Colonic mucosa (tissue), 4 donors: ENCODE measurements at regions not wholly inside any gene's neighbourhood (a gene's known extent, or its start where the extent isn't known, plus 50 kb on each side); places are given as distances from the start of the nearest gene placed in this dataset.

ENCODE experiments used
- DNase-seq: peaks from one replicate; pipeline ENCODE4 v3.0.0-alpha.2; 2020
- H3K27ac ChIP-seq: fragments of 200-600 bp; one replicate; pipeline ENCODE4 v1.8.0; 2021
- H3K27me3 ChIP-seq: fragments of 200-600 bp; one replicate; pipeline ENCODE4 v1.8.0; 2021
- H3K36me3 ChIP-seq: fragments of 200-600 bp; one replicate; pipeline ENCODE4 v1.8.0; 2021
- H3K4me1 ChIP-seq: fragments of 200-600 bp; one replicate; pipeline ENCODE4 v1.8.0; 2021; ENCODE audit warnings: mild to moderate bottlenecking
- H3K4me3 ChIP-seq: fragments of 200-600 bp; one replicate; pipeline ENCODE4 v1.8.0; 2021
- H3K9ac ChIP-seq, 2 donors: one replicate each; pipeline ENCODE4 v1.7.0; 2013; ENCODE audit warnings: control low read depth in 2 of 2, low read depth in 2 of 2, low read length in 2 of 2
- H3K9me3 ChIP-seq: fragments of 200-600 bp; one replicate; pipeline ENCODE4 v1.8.0; 2021
- intact Hi-C: fragments of 100-400 bp; cut with DNase I; formaldehyde crosslinking; loops from one replicate; pipeline ENCODE4 v1.14.1; 2022
- TF ChIP-seq, protein P1 (sequence below): fragments of 200-600 bp; IDR thresholded peaks from one replicate; pipeline ENCODE4 v1.8.0; 2022; ENCODE audit warnings: antibody characterized with exemption, mild to moderate bottlenecking
- donor health status: healthy.
- donor health status: DM: no; HTN: no; CAD: no.
- donor health status: DM: no; HTN: no; CAD: no.

DNA sequence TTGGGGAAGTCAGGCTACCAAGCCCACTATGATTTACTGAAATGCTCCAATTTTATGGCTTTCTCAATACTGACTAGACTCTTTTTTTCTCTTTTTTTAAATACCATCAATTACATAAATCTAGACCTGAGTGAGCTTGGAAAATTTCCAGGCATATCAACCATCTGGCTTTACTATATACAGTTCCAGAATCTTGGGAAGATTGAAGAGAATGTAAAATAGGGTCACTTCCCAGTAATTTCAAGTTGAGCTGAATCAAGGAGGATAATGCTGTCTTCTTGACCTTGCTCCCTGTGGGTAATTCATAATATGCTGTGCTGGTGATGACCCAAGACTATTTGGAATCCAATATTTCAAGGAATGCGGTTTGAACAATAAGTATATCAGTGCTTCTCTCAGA lies 108.1 kb downstream of the MAP3K21 start:
- Histone ChIP-seq H3K4me1 (no peaks in the 10 kb centered on the region), H3K27ac (no peak overlapping the region), H3K4me3 (no peak overlapping the region), H3K9me3 (no peaks in the 10 kb centered on the region), H3K36me3 (no peaks in the 10 kb centered on the region), H3K9ac (no peak overlapping the region), H3K27me3 (peaks cover 6% of the 10 kb centered on the region)
- TF ChIP-seq, protein P1, sequence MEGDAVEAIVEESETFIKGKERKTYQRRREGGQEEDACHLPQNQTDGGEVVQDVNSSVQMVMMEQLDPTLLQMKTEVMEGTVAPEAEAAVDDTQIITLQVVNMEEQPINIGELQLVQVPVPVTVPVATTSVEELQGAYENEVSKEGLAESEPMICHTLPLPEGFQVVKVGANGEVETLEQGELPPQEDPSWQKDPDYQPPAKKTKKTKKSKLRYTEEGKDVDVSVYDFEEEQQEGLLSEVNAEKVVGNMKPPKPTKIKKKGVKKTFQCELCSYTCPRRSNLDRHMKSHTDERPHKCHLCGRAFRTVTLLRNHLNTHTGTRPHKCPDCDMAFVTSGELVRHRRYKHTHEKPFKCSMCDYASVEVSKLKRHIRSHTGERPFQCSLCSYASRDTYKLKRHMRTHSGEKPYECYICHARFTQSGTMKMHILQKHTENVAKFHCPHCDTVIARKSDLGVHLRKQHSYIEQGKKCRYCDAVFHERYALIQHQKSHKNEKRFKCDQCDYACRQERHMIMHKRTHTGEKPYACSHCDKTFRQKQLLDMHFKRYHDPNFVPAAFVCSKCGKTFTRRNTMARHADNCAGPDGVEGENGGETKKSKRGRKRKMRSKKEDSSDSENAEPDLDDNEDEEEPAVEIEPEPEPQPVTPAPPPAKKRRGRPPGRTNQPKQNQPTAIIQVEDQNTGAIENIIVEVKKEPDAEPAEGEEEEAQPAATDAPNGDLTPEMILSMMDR: no peak
- DNase-seq: no peak
- intact Hi-C loops: no loop called here

DNA sequence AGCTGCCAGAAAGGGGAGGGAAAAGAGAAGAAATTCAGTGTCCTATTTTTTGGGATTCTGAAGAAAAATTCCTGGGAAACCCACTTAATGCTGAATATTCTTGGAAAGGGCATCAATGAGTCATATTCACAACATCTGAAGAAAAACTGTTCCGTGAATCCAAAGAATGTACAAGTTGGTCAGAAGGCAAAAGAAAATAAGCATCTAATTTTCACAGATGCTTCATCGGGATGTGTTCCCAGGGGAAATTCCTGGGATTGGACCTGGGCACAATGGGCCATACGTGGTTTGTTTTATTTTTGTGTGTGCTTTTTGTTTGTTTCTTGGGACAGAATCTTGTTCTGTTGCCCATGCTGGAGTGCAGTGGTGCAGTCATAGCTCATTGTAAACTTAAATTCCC lies 112.2 kb downstream of the MAP3K21 start:
- TF ChIP-seq, protein P1: no peak
- H3K9me3 ChIP-seq: no peaks in the 10 kb centered on the region
- no peaks in the 10 kb centered on the region for H3K4me1 ChIP-seq
- no peaks in the 10 kb centered on the region for H3K36me3 ChIP-seq
- no peak for DNase-seq
- H3K27ac ChIP-seq: no peak overlapping the region
- no peak overlapping the region for H3K9ac ChIP-seq
- H3K27me3 ChIP-seq: no peaks in the 10 kb centered on the region
- no peak overlapping the region for H3K4me3 ChIP-seq
- intact Hi-C loops: loop anchor here (2.0 to 10.0 kb wide), 2 partner anchors 351 to 625 kb away; no protein-coding TSS in a partner anchor

DNA sequence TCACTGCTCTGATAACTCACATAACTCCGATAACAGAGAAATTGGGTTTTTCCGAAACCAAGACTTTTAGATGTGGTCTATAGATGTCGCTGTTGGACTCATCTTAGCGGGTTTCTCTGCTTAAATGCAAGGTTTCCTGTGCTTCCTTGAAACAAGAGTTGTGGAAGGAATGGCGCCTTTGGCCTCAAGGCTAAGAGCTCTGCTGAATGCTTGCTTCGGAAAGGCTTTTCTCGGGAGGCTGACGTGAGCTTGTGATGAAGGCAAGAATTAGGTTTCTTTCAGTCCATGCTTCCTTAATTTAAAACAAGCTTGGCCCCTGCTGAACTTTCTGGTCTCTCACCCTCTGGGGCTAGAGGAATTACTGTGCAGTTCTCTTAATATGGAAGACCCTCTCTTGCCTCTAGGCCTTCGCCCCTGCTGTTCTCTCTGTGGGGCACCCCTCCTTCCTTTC lies 113.5 kb downstream of the MAP3K21 start:
- H3K4me3 ChIP-seq: no peak overlapping the region
- intact Hi-C loops: loop anchor here (2.0 to 10.0 kb wide), 2 partner anchors 350 to 624 kb away; no protein-coding TSS in a partner anchor
- no peaks in the 10 kb centered on the region for H3K9me3 ChIP-seq
- no peak overlapping the region for H3K9ac ChIP-seq
- no peaks in the 10 kb centered on the region for H3K4me1 ChIP-seq
- TF ChIP-seq, protein P1: peak; percentile 51
- H3K36me3 ChIP-seq: no peaks in the 10 kb centered on the region
- DNase-seq: peak; percentile 25
- H3K27ac ChIP-seq: no peak overlapping the region
- no peaks in the 10 kb centered on the region for H3K27me3 ChIP-seq

DNA sequence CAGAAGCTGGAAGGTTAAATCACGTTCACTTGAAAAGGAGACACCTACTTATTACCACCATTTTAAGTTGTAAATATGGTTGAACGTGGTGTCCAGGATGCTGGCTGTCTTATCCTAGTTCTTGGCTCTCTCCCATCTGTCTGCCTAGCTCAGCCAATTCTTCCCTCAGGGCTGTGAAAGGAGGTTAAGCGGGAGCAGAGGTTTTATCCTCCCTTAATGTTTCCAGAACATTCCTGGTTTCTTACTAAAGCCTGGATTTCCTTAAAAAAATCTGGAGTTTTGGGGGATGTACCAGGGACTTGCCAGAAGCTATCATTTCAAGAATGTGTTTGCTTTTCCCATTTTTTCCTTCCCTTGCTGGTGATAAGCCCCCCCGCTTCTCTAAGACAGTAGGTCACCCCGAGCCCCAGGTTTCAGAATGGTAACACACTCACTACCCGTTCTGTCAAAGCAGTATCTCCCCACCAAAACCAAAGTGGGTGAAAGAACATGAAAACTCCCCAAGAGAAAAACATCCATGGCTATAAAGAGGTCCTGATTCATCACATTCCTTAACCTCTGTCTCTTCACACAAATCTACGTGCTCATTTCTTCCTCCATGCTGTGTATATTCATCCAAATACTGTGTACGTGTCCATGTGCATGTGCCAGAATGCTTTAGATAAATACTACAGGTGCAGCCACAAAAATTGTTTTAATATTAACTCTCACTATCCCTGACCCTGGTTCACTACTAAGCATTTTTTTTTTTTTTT lies 114.7 kb downstream of the MAP3K21 start:
- intact Hi-C loops: loop anchor here (10.0 kb wide), 1 partner anchor 623 kb away; no protein-coding TSS in a partner anchor
- DNase-seq: no peak
- Histone ChIP-seq H3K27me3 (no peaks in the 10 kb centered on the region), H3K4me3 (no peak overlapping the region), H3K9ac (no peak overlapping the region), H3K27ac (no peak overlapping the region), H3K4me1 (no peaks in the 10 kb centered on the region), H3K9me3 (no peaks in the 10 kb centered on the region), H3K36me3 (no peaks in the 10 kb centered on the region)
- TF ChIP-seq, protein P1: no peak

DNA sequence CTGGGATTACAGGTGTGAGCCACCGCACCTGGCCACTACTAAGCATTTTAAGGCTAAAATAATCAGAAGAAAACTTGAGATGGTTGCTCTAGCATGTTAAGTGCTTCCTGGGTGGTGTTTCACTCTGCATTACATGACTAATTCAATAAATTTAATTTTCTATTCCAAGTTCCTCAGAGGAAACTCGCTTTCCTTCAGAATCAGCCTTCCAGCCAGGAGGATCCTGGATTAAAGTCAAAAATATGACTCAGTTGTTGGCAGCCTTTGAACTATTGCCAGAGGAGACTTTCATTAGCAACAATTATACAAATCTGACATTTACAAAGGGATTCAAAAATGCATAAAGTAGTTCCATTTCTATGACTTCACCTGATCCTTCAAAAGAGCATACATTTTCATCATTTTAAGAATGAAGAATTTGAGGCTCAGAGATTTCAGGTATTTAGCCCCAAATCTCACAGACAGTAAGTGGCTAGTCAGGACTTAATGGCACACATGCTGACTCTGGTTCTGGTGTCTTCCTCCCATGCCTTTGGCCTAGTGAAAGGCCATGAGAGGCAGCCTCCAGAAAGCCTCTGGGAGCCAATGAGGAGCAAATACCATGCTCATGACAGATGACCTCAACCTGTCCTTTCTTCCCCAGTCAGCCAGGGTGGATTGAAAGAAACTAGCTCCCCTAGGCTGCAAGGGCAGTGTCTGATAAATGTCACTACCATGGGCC lies 115.7 kb downstream of the MAP3K21 start:
- no peaks in the 10 kb centered on the region for H3K9me3 ChIP-seq
- TF ChIP-seq, protein P1: no peak
- intact Hi-C loops: loop anchor here (10.0 kb wide), 1 partner anchor 622 kb away; no protein-coding TSS in a partner anchor
- DNase-seq: no peak
- no peaks in the 10 kb centered on the region for H3K27me3 ChIP-seq
- H3K27ac ChIP-seq: no peak overlapping the region
- H3K4me1 ChIP-seq: no peaks in the 10 kb centered on the region
- no peak overlapping the region for H3K9ac ChIP-seq
- no peak overlapping the region for H3K4me3 ChIP-seq
- no peaks in the 10 kb centered on the region for H3K36me3 ChIP-seq
